Stimulated activated CD4-positive, alpha-beta T cell treated with anti-CD3 and anti-CD28 coated beads, Interleukin-1b, Interleukin-23, amount 100 ng/mL, for 48 hours (primary cell): ENCODE measurements at regions not wholly inside any gene's neighbourhood (a gene's known extent, or its start where the extent isn't known, plus 50 kb on each side); places are given as distances from the start of the nearest gene placed in this dataset.
"Not testable (repeated sequence)": the region's sequence is repeated elsewhere in the genome, so short reads cannot be mapped to it uniquely, and the experiment has no call there.

Experiments
- DNase-seq: peaks from one replicate; pipeline ENCODE4 v3.0.0-alpha.2; 2020

DNA sequence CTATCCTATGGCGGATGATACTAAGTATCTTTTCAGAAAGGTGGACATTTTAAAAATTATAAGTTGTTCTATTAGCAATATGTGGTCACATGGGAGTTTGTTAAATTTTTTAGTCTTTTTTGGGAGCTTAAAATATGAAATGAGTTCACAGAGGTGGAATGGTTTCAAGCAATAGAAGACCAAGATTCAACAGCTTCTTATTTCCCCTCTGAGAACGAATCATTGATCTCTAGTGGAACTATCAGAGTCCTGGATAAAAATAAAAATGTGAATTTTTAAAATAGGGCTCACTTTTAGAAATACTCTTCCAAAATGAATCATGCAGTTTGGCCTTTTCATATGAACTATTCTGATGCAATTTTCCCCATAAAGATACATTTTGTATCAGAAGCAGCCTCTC is 467.7 kb upstream of the KLF6 start:
- no peak for DNase-seq

DNA sequence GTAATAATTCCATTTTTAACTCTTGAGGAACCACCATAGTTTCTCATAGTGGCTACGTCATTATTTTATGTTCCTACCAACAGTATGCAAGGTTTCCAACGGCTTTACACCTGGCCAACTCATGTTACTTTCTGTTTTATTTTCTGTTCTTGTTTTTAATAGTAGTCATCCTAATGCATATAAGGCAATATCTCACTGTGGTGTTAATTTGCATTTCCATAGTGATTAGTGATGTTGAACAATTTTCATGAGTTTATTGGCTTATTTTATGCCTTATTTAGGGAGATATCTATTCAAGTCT is 465.5 kb upstream of the KLF6 start:
- no peak for DNase-seq

DNA sequence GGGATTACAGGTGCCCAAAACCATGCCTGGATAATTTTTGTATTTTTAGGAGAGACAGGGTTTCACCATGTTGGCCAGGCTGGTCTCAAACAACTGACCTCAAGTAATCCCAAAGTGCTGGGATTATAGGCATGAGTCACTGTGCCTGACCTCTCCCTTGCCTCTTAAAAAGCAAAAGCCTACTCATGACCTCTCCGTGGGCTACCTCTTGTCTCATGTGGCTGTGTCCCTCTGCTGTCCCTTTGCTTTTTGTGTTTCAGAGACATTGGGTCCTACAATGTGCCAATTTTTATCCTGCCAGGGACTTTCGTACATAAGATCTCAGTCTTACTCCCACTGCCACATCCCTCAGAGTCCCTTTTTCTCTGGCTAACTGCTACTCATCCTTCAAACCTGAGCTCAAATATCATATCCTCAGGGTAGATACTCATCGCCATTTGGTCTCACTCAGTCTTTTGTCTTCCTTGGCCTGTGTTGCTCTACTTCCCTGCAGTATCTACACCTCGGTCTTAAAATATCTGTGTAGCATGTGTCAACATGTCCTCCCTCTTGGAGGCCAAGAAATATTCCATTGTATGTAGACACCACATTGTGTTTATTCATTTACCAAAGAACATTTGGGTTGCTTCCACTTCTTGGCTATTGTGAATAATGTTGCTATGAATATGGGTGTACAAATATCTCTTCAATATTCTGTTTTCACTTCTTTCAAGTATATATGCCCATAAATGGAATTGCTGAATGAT is 465.0 kb upstream of the KLF6 start:
- no peak for DNase-seq

DNA sequence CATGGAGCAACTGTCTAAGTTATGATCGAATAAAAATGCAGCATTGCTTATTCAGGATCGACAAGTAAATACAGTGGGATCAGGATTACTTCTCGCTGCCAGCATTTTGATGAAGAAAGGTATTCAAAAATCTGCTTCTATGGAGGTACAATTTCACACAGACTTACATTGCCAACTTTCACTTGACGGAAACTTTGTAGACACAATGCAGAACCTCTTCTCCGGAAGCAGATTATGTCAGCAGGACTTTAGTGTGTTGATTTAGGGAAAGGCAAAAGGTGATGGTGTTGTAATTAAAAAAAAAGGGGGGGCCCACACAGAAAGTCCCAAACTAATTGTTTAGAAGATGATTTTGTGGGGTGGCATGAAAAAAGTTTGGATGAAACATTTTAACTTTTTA is 462.4 kb upstream of the KLF6 start:
- DNase-seq, result no peak

DNA sequence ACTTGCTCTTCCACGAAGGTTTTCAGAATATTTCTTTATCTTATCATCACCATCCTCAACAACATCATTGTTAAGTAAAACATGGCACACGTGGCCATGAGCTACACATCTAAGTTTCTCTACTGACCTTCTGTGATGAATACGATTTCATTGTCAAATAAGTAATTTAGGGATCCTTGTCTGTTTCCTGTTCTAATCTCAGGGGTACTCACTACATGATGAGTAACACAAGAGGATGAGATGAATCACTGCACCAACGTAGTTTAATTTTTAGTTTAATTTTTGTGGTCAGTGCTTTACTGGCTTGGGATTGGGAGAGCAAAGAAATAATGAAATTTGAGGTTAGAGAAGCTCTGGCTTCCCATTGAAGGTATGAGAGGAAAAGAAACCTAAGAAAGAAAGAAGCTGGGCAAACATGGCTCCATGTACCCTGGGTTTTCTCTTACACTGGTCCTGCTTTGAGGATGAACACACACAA is 461.9 kb upstream of the KLF6 start:
- no peak for DNase-seq

DNA sequence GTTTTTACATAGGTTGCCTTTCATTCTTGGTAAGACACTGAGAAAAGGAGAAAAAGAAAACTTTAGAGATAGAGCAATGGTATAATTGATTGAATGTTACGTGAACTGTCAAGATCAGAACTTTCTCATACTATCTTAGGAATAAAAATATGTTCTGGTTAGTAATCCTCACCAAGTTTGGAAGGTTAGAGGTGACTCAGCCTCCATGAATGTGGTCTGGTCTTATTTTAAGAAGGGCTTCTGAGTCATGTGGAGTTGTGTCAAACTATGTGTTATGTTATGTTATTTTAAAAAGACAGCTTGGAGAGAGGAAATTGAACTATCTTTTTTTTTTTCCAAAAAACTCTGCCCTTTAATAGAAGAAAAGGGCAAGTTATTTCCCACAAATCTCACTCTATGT is 458.6 kb upstream of the KLF6 start:
- peak; percentile 9 for DNase-seq

DNA sequence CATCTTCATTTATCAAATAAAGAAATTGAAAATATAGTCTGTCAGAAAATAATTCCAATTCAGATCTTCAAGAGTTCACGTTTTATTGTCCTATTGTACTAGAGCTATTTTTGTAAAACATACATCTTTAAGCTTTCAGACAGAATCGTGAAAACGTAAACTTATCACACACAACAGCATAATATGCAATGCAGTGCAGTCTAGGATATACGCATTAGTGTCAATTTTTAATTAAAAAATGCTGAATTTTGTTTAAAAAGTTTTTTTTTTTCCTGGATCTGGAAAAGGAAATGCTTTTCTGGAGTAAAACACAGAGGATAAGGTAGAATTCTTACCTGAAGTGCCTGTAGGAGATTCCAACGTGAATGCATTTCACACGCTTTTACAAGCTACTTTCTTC is 458.2 kb upstream of the KLF6 start:
- no peak for DNase-seq

DNA sequence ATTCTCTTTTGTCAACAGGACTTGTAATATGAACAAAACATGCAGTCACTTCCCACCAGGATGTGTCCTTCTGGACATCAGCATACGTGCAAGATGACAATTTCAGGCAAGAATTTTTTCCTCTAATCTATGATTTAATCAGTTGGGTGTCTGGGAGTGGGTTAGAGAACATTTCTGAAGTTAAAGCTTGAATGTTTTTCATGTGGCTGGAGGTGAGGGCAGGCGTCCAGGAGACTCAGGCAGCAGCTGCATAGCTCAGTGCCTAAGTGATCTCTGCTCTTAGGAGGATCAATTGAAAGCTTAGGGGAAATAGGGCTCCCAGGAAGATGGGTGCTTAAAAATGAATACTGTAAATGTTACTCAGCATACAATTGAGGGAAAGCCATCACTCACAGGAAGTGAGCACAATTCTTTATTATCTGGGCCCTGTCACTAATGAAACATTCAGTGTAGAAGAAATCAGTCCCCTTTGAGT is 457.6 kb upstream of the KLF6 start:
- no peak for DNase-seq

DNA sequence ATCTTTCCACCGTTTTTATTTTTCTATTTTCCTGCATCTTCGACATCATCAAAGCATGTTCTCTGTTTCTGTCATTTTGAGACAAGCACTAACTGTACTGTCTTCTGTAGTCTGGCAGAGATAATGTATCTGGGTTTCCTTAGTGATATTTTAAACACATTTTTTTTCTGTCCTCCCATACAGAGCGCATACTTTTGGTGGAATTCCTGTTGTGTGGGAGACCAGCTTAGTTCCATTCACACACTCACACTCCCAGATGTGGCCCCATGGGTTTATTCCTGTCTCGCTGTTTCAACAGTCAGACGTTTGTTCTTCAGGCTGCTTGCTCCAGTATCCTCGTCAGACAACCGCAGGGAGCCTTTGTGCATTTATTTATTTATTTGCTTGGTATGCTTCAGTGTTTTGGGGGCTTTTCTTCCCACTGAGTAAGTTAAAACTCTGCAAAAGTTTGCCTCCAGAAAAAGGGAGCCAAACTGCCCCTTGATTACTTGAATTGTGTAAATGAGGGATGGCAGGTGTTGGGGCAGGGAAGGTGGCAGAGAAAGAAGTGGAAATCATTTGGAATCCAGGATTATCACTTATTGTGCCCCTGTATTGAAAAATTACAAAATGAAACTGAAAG is 456.8 kb upstream of the KLF6 start:
- DNase-seq, result no peak

DNA sequence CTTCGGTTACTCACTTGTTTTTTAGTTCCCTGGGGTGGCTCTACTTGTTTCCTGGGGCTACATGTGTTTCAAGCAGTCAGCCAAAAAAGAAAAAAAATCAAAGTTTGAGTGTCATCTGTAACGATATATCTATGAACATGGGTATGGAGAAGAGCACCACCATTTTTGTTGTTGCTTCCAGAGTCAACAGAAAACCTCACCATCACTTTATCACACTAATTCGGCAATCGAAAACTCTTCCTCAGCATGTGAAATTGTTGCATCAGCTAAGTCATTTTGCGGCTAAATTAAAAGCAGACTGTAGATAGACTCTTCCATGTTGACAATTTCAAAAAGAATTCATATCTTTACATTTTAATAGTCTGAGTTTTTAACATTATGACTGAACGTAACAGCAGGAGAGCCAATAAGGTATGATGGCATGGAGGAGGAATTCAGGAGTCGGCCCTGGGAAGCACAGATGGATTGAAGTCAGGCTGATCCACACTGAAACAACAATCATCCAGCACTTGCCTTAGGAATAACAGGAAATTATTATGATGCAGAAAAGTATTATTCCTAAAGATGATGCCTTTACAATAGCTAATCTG is 455.7 kb upstream of the KLF6 start:
- DNase-seq, result no peak

DNA sequence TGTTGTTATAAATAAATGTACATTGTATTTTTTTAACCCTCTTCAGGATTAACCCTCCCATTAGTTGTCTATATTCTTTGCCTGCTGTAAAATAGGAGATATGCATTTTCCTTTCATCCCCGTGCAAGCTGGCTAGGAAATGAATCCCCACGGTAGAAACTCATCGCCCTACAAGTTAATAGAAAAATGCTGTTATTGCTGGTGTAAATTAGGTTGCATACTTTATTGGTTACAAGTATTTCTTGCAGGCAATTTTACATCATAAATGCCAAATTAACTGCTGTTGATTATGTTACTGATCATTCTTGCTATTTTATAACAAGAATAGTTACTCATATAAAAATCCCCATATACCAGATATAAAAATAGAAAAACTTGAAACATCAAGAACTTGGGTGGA is 454.2 kb upstream of the KLF6 start:
- DNase-seq, result no peak

DNA sequence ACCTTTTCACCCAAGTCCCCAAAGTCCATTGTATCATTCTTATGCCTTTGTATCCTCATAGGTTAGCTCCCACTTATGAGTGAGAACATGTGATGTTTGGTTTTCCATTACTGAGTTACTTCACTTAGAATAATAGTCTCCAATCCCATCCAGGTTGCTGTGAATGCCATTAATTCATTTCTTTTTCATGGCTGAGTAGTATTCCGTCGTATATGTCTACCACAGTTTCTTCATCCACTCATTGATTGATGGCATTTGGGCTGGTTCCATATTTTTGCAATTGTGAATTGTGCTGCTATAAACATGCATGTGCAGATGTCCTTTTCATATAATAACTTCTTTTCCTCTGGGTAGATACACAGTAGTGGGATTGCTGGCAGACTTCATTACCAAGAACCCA is 451.9 kb upstream of the KLF6 start:
- DNase-seq, result not testable (repeated sequence)

DNA sequence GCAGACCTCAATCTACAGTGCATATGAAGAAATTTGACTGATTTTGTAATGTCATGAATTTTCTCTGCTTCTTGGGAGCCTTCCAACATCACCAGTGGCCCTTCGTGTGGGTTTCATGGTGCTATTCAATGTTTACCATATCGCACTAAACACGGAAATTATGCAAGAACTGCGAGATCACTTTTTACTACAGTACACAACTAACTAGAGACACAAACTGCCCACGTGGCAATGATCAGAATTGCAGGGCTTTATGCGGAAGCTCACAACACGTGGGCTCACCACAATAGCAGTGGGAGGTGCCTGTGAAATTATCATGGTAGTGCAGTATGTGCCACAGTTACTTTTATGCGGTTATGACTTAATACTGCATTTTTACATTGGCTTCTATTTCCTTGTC is 449.7 kb upstream of the KLF6 start:
- peak; percentile 28 for DNase-seq

DNA sequence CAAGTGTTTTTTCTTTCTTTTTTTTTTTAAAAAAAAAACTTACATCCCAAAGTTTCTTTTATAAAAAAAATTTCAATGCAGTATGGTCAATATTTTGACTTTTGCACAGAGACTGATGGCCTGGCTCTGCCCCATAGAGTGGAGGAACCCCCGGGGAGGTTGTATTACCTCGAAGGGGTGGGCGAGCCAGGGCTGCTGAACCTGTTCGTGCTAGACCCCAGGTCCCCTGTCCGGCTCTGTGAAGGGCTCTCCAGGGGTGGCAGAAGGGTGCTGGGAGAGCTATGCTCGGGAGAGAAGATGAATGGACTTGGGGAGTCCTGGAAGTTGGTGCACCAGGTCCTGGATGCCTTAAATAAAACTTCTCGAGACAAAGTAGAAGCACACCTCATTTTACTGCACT is 446.4 kb upstream of the KLF6 start:
- no peak for DNase-seq

DNA sequence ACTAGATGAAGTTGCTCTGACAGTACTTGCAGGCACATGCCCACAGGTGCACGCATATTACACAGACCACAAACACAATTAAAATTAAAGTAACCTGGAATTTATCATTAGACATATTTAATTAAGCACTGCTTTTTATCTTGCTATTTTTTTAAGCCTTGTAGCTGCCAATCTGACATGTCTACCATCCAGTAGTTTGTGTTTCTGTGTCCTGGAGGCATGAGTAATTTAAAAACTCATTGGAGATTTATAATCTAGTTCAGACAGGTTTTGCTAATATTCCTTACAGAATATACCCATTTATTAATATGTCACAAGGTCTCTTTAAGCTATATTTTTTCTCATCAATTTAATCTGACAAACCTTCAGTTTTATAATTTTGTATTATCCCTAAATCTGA is 445.0 kb upstream of the KLF6 start:
- no peak for DNase-seq

DNA sequence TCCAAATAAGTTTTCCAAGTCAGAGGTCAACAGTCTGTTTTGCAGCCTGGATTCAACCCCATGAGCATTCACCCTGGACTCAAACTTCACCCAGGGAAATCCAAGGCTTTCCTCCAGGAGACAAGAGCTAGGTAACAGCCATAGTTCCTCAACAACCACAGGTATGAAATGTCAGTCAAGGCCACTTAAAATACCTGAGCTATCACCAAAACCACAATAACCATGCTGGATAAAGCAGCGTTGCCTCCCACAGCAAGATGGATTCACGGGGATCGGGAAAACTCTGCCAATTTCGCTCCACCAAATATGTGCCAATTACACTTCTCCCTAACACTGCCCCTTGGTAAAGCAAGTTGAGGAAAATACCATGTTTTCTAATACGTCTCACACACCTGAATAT is 444.1 kb upstream of the KLF6 start:
- no peak for DNase-seq

DNA sequence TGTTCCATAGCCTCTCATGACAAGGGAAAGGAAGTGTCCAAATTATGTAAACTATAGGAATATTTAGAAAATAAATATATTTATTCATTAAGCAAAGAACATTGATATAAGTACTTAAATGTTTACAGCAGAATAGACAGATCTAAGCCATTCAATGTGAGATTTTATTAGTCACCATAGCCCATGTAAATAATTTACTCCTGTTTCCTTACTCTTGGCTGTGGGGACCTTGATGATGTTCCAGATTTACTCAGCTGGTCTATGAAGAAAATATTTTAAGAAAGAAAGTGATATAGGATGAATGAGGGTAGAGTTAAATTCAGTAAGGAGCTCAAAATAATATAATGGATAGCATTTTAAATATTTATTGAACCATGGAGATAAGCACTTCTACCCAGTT is 442.6 kb upstream of the KLF6 start:
- DNase-seq, result no peak

DNA sequence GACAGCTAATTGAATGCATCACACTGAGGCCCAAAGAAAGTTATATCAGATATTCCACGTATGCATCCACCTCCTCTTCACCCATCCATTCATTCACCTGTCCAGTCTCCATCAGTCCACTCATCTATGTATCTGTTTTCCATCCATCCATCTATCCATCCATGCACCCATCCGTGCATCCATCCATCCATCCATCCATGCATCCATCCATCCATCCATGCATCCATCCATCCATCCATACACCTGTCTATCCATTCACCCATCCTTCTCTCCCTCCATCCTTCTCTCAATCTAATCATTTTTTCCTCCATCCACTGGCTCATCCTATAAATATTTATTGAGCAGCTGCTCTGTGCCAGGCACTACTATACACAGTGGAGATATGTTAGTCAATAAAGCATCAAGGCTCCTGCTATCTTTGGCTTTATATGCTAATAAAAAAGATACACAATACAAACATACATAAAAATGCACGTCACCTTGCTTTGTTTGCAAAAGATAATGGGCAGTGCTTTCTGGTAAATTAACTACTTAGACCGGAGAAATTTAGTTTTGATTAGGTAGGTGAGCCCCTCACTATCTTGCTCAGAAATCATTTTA is 442.0 kb upstream of the KLF6 start:
- no peak for DNase-seq

DNA sequence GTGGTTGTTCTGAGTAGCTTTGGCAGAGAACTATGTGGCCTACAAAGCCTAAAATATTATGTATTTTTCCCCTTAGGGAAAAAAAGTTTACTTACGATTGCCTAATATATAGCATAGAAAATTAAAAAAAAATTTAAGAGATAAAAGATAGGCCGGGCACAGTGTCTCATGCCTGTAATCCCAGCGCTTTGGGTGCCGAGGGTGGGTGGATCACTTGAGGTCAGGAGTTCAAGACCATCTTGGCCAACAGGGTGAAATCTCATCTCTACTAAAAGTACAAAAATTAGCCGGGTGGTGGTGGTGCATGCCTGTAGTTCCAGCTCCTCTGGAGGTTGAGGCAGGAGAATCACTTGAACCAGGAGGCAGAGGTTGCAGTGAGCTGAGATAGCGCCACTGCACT is 439.2 kb upstream of the KLF6 start:
- DNase-seq, result no peak

DNA sequence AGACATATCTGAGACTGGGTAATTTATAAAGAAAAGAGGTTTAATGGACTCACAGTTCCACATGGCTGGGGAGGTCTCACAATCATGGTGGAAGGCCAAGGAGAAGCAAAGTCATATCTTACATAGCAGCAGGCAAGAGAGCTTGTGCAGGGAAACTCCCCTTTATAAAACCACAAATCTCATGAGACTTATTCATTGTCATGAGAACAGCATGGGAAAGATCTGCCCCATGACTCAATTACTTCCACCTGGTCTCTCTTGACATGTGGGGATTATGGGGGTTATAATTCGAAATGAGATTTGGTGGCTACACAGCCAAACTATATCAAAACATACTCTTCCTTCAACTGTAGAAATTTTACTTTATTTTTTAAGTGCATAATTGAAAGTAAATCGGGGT is 436.3 kb upstream of the KLF6 start:
- DNase-seq, result not testable (repeated sequence)

DNA sequence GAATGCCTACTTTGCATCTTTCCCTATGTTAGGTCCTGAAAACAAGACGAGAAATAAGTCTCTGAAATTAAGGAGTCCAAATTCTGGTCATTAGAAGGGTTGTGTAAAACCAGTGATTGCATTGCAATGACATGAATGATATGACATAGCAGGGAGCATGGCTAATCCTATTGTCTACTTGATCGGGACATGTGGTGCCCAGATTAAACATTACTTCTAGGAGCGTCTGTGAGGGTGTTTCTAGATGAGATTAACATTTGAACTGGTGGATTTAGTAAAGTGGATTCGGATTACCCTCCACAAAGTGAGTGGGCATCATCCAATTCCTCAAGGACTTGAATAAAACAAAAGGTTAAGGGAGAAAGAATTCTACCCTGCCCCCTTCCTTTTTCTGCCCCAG is 434.9 kb upstream of the KLF6 start:
- DNase-seq, result no peak

DNA sequence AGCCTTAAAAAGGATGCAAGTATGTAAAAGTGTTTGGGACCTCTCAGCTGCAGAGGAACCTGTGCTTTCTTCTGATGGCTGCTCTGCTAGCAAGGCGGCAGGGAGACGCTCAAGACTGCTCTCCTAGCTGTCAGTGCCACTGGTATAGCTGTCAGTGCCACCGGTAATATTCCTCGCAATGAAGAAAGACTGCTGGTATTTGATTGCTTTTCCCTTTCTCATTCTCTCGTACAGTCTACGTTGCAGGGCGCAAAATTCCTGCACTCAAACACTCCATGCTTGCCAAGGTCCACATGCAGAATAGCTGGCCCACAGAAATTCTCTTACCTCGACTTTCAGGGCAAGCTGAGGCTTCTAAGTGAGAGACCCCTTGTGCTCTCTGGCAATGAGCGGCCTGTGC is 432.6 kb upstream of the KLF6 start:
- no peak for DNase-seq

DNA sequence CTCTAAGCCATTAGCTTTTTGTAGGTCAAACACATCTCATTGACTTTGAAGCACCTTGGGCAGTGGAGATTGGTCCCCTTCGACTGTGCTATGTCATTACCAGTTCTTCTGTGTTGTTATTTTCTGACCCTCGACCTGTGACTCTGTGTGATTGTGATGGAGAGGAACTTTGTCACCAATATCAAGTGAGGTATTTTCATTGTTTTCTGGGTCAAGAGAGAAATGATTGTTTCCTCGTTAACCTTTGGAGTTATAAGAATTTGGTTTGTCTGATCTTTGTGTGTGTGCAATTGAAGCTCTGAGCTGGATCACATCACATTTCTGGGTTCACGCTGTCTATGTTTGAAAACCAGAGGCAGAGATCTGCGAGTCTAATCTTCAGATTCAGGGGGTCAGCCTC is 432.2 kb upstream of the KLF6 start:
- DNase-seq, result no peak

DNA sequence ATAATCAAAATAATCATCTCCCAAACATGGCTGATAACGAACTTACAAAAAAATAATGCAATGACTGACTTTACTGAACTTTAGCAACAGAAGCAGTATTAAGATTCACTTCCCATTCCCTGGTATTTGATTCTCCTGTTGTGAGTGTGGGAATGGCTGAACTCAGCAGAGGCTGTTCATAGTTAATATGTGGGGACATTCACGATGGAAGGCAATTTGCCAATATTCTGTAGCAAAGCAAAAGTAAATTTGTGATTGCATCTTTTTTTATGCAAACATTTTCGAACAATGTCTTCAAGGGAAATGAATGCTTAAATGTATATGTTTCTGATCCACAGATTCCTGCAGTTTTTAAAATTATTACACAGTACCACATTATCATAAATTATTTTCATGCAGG is 431.7 kb upstream of the KLF6 start:
- DNase-seq, result no peak
